ACHN (cell line): ENCODE measurements at regions not wholly inside any gene's neighbourhood (a gene's known extent, or its start where the extent isn't known, plus 50 kb on each side); places are given as distances from the start of the nearest gene placed in this dataset.
A peak's percentile ranks its signal among the peaks of the same experiment; 100 is the strongest.
"Not testable (repeated sequence)": the region's sequence is repeated elsewhere in the genome, so short reads cannot be mapped to it uniquely, and the experiment has no call there.

Experiments
- DNase-seq: peaks from one replicate; pipeline ENCODE4 v3.0.0-alpha.2; 2015
- in situ Hi-C: cut with HindIII; loops from 2 replicates; pipeline ENCODE4 v1.10.0; 2017; ENCODE audit warnings: low sequenced_read_pairs, low pct_ligation_motif_present, low pct_unique_long_range_greater_than_20kb

DNA sequence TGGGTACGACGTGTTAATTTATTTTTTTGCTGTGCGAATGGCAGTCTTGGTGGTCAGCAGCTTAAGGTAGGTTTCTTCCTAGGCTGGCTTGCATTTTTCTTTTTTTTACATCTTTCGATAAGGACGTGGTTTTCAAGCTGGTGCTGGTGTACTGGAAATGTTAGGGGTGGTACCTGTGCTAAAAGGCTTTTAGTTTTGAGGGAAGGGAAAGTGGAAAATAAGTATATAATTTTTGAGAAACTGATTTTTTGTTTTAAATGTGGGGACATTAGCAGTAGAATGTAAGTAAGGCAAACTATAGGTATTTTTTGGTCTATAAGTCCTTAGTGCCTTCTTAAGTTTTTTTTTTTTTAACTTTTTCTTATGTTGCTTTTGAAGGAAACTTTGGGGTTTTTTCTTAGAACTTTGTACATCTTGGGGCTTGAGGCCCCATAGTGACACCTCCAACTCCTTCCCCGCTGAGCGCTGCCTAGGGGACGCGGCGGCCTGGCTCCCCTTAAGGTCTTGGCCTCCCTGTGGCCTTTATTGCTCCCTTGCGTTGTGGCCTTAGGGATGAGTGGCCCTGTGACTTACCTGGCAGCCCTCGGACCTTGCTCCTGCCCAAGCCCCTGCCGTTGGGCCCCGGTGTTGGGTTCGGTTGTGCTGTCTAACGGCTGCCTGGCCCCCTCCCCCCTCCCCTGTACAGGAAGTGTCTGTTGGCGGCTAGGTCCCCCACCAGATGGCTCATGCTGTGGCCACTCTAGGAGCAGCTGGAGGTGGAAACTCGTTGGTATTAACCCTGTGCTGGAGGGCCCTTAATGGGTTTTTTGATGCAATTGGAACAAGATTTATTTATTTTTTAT is 88.0 kb upstream of the RPRML start:
- in situ Hi-C loops = no loop called here
- peak; percentile 92 for DNase-seq

DNA sequence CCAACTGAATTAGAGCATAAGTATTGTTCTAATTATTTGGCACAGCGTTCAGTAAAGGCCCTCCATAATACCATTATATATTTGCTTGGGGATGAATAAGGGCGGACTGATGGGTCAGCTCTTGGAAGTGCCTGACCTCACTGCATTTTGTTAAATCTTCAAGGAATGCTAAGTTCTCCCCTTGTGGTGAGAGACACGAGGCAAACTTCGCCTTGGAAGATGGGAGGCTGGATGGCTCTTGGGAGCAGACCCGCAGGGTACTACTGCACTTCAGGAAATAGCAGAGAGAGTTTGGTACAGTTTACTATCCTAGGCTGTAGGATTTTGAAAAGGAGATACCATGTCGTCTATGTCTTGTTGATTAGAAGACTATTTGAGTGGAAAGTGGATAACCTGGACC is 87.0 kb upstream of the RPRML start:
- in situ Hi-C loops = no loop called here
- no peak for DNase-seq

DNA sequence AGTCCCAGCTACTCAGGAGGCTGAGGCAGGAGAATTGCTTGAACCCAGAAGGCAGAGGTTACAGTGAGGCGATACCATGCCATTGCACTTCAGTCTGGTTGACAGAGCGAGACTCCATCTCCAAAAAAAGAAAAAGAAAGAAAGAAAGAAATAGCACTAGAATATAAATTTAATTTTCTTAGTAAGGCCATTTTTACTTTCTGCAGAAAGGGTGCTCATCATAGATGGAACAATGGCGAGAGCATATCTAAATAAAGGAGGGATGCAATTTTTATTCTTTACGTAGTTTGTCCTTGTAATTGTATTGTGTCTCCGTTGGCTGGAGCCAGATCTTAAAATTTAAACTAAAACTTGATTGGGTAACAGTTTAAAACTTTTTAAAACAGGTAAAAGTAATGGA is 85.6 kb upstream of the RPRML start:
- in situ Hi-C loops = no loop called here
- DNase-seq = no peak

DNA sequence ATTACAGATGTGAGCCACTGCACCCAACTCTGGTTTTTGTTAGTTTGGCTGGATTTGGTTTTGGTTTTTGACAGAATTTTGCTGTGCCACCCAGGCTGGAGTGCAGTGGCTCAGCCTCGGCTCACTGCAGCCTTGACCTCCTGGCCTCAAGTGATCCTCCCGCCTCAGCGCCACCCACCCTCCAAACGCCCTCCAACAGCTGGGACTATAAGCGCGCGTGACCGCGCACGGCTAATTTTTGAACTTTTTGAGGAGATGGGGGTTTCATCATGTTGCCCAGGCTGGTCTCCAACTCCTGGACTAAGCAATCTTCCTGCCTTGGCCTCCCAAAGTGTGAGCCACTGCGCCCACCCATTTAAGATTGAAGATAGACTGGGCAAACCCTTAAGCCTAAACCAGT is 84.4 kb upstream of the RPRML start:
- in situ Hi-C loops = no loop called here
- DNase-seq = no peak

DNA sequence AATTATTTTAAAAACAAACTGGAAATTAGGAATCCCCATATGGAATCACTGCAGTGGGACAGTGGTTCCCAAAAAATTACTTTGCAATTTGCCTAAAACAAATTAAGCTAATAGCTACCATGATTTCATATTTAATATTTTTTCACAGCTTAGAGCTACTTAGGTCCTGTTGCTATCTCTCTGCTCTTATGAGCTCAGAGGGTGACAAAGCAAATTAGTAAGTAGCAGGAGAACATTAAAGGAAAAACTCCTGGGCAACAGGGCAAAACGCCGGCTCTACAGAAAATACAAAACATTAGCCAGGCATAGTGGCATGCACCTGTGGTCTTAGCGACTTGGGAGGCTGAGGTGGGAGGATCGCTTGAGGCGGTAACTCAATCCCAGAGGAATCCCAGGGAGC is 83.8 kb upstream of the RPRML start:
- DNase-seq, in situ Hi-C loops: not testable (repeated sequence)

DNA sequence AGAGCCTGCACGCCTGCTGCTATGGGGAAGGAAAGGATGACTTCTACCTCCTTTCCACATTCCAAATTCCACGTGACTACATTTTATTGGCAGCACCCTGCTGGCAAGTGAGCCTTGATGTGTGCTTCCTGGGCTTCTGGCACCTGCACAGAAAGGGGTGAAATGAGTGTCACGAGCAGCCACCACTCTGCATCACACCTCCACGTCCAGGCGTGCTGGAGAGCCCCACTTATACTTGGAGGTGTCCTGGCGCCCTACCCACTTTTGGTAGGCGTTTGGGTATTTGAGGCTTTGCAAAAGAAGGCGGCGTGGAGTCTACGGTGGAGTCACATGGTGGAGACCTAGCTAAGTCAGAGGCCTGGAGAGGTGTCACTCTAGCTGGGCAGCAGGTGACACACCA is 81.0 kb upstream of the RPRML start:
- in situ Hi-C loops, DNase-seq: not testable (repeated sequence)

DNA sequence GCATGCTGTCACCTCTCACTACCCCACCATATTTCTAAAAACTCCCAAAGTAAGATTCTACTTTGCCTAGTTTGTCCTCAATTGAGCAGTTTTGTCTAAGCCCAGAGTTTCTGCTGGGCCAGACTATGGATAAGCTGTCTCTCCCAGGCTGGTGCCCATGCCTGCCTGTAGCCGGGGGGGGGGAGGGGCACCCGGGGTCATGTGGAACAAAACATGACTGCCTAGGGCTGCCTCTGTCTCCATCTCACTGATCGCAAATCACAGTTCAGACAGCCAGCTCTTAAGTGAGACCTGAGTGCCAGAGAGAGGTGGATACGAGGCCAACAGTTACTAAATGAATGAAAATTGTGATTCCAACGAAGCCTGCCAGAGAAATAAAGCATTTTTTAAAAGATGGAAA is 78.8 kb upstream of the RPRML start:
- in situ Hi-C loops = no loop called here
- no peak for DNase-seq

DNA sequence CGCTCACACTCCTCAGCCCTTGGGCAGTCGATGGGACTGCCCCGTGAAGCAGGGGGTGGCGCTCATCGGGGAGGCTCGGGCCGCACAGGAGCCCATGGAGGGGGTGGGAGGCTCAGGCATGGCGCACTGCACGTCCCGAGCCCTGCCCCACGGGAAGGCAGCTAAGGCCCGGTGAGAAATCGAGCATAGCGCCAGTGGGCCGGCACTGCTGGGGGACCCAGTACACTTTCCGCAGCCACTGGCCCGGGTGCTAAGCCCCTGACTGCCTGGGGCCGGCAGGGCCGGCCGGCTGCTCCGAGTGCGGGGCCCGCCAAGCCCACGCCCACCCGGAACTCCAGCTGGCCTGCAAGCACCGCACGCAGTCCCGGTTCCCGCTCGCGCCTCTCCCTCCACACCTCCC is 78.2 kb upstream of the RPRML start:
- in situ Hi-C loops, DNase-seq: not testable (repeated sequence)

DNA sequence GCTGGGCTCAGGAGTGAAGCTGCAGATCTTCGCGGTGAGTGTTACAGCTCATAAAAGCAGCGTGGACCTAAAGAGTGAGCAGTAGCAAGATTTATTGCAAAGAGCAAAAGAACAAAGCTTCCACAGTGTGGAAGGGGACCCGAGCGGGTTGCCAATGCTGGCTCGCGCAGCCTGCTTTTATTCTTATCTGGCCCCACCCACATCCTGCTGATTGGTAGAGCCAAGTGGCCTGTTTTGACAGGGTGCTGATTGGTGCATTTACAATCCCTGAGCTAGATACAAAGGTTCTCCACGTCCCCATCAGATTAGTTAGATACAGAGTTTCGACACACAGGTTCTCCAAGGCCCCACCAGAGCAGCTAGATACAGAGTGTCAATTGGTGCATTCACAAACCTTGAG is 77.6 kb upstream of the RPRML start:
- DNase-seq, in situ Hi-C loops: not testable (repeated sequence)
